ENCODE measurements at regions not wholly inside any gene's neighbourhood (a gene's known extent, or its start where the extent isn't known, plus 50 kb on each side); places are given as distances from the start of the nearest gene placed in this dataset.
"Not testable (repeated sequence)": the region's sequence is repeated elsewhere in the genome, so short reads cannot be mapped to it uniquely, and the experiment has no call there.

- no peak for DNase-seq (ENCODE audit: low read depth)
Measured at GRCh38 chr3:153615863-153616262, 453.8 kb downstream of the RAP2B start.

- no peak for DNase-seq (ENCODE audit: low read depth)
Measured at GRCh38 chr3:153617463-153617862, 455.4 kb downstream of the RAP2B start.

- no peak for DNase-seq (ENCODE audit: low read depth)
Measured at GRCh38 chr3:153618176-153618575, 456.1 kb downstream of the RAP2B start.

- DNase-seq (ENCODE audit: low read depth), result no peak
Measured at GRCh38 chr3:153619268-153619667, 457.2 kb downstream of the RAP2B start.

GRCh38 chr3:153621953-153622352 lies 459.9 kb downstream of the RAP2B start:
- no peak for DNase-seq (ENCODE audit: low read depth)

GRCh38 chr3:153623834-153624233 lies 461.8 kb downstream of the RAP2B start:
- DNase-seq (ENCODE audit: low read depth), result no peak

GRCh38 chr3:153624310-153625030 lies 462.4 kb downstream of the RAP2B start:
- no peak for DNase-seq (ENCODE audit: low read depth)

- DNase-seq (ENCODE audit: low read depth), result no peak
Measured at GRCh38 chr3:153625506-153625905, 463.5 kb downstream of the RAP2B start.

GRCh38 chr3:153626158-153626557 lies 464.1 kb downstream of the RAP2B start:
- DNase-seq (ENCODE audit: low read depth), result no peak

- DNase-seq (ENCODE audit: low read depth), result no peak
Measured at GRCh38 chr3:153628591-153628990, 466.6 kb downstream of the RAP2B start.

GRCh38 chr3:153629148-153629547 lies 467.1 kb downstream of the RAP2B start:
- DNase-seq (ENCODE audit: low read depth), result no peak

GRCh38 chr3:153631102-153631501 lies 469.1 kb downstream of the RAP2B start:
- no peak for DNase-seq (ENCODE audit: low read depth)

- no peak for DNase-seq (ENCODE audit: low read depth)
Measured at GRCh38 chr3:153631664-153632063, 469.6 kb downstream of the RAP2B start.

- no peak for DNase-seq (ENCODE audit: low read depth)
Measured at GRCh38 chr3:153633407-153633806, 471.4 kb downstream of the RAP2B start.

- DNase-seq (ENCODE audit: low read depth), result no peak
Measured at GRCh38 chr3:153634683-153635082, 472.7 kb downstream of the RAP2B start.

- no peak for DNase-seq (ENCODE audit: low read depth)
Measured at GRCh38 chr3:153639631-153640030, 477.6 kb downstream of the RAP2B start.

- no peak for DNase-seq (ENCODE audit: low read depth)
Measured at GRCh38 chr3:153640689-153641665, 479.0 kb downstream of the RAP2B start.

- not testable (repeated sequence) for DNase-seq (ENCODE audit: low read depth)
Measured at GRCh38 chr3:153642576-153642975, 478.6 kb upstream of the ARHGEF26 start.

- DNase-seq (ENCODE audit: low read depth), result not testable (repeated sequence)
Measured at GRCh38 chr3:153643471-153643870, 477.7 kb upstream of the ARHGEF26 start.

GRCh38 chr3:153649286-153649839 lies 471.8 kb upstream of the ARHGEF26 start:
- DNase-seq (ENCODE audit: low read depth), result no peak

- no peak for DNase-seq (ENCODE audit: low read depth)
Measured at GRCh38 chr3:153652076-153652475, 469.1 kb upstream of the ARHGEF26 start.

- DNase-seq (ENCODE audit: low read depth), result no peak
Measured at GRCh38 chr3:153657046-153657445, 464.1 kb upstream of the ARHGEF26 start.

- DNase-seq (ENCODE audit: low read depth), result no peak
Measured at GRCh38 chr3:153657461-153657860, 463.7 kb upstream of the ARHGEF26 start.
